ENCODE measurements at regions not wholly inside any gene's neighbourhood (a gene's known extent, or its start where the extent isn't known, plus 50 kb on each side); places are given as distances from the start of the nearest gene placed in this dataset.

DNA sequence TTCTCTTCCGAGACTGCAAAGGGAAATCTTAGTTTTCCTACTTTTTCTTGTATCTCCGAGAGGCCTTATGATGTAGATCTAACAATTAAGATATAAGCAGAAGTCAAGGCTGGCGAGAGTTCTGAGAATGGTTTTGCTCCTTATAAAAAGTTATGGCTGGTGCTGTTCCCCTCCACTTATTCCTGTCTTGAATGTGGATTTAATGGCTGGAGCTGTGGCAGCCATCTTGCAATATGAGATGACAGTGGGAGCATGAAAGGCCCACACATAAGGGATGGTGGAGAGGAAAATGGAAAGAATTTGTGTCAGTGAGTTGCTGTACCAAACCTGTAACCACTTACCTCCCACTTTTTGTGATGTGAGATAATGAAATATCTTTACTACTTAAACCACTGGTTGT lies 124.6 kb upstream of the SLC22A23 start:
- TF ChIP-seq, protein P1, sequence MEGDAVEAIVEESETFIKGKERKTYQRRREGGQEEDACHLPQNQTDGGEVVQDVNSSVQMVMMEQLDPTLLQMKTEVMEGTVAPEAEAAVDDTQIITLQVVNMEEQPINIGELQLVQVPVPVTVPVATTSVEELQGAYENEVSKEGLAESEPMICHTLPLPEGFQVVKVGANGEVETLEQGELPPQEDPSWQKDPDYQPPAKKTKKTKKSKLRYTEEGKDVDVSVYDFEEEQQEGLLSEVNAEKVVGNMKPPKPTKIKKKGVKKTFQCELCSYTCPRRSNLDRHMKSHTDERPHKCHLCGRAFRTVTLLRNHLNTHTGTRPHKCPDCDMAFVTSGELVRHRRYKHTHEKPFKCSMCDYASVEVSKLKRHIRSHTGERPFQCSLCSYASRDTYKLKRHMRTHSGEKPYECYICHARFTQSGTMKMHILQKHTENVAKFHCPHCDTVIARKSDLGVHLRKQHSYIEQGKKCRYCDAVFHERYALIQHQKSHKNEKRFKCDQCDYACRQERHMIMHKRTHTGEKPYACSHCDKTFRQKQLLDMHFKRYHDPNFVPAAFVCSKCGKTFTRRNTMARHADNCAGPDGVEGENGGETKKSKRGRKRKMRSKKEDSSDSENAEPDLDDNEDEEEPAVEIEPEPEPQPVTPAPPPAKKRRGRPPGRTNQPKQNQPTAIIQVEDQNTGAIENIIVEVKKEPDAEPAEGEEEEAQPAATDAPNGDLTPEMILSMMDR (IDR thresholded peaks at IDR 0.05), result no peak
- no peak for TF ChIP-seq POLR2A (IDR thresholded peaks at IDR 0.05)
- TF ChIP-seq POLR2AphosphoS5 (IDR thresholded peaks at IDR 0.05), result no peak

Data from prostate gland (tissue), 2 donors.